GM12878 (cell line): ENCODE measurements at regions not wholly inside any gene's neighbourhood (a gene's known extent, or its start where the extent isn't known, plus 50 kb on each side); places are given as distances from the start of the nearest gene placed in this dataset.

ENCODE experiments used
- ATAC-seq: fragments of 200-7000 bp; cut with Tn5 transposase; 3 replicates; pipeline ENCODE4 v1.9.1; 2020; ENCODE audit warnings: mild to moderate bottlenecking, moderate library complexity
- BruUV-seq: library from RNA; stranded (reverse); fragments of 400-500 nt; replicated peaks from 2 replicates; lab custom pipeline; 2021; lab: Mats Ljungman, UMichigan
- CTCF ChIA-PET: fragments of 300-600 bp; sonication (Branson Sonifier 250); formaldehyde crosslinking; extraction: SDS; loops from one replicate; lab custom pipeline; 2021; ENCODE audit warnings: inconsistent platforms; lab: Yijun Ruan, JAX
- POLR2A ChIA-PET: fragments of 350-600 bp; formaldehyde crosslinking; extraction: SDS; loops from one replicate; lab custom pipeline; 2021; ENCODE audit warnings: inconsistent platforms; lab: Charles Lee
- RAD21 ChIA-PET: fragments of 300-600 bp; sonication (Branson Sonifier 250); formaldehyde crosslinking; loops from one replicate; lab custom pipeline; 2023; ENCODE audit warnings: antibody characterized with exemption; ENCODE audit not compliant: unreplicated experiment; lab: Charles Lee
- SMC1A ChIA-PET: fragments of 300-600 bp; sonication (Branson Sonifier 250); formaldehyde crosslinking; loops from one replicate; lab custom pipeline; 2023; ENCODE audit not compliant: unreplicated experiment, uncharacterized antibody; lab: Charles Lee
- DNase-seq: peaks from one replicate; pipeline ENCODE4 v3.0.0-alpha.2; 2011; ENCODE audit warnings: low read depth, low spot score
- FAIRE-seq: peaks from 3 replicates; lab custom pipeline; 2011; peaks lifted over from hg19 to GRCh38; lab: Jason Lieb, UNC
- H2AFZ ChIP-seq: 2 replicates; pipeline ENCODE4 v1.6.0; 2011; ENCODE audit warnings: low read depth, low read length, control low read depth; ENCODE audit not compliant: control insufficient read depth
- H3K27ac ChIP-seq: 2 replicates; pipeline ENCODE4 v1.5.1; 2011; ENCODE audit warnings: control low read depth; ENCODE audit not compliant: control insufficient read depth, insufficient read depth
- H3K27me3 ChIP-seq, 2 experiments: replicated peaks in 1 of 2; 2 replicates each; pipeline versions ENCODE4 v1.6.0 to v1.6.1; 2011; ENCODE audit warnings: low read length in 1 of 2; ENCODE audit not compliant: control insufficient read depth in 2 of 2, insufficient read depth in 2 of 2
- H3K36me3 ChIP-seq, 2 experiments: 2 replicates each; pipeline ENCODE4 v1.5.1; 2011; ENCODE audit warnings: low read length in 1 of 2; ENCODE audit not compliant: control insufficient read depth in 2 of 2, insufficient read depth in 2 of 2
- H3K4me1 ChIP-seq: 2 replicates; pipeline ENCODE4 v1.6.1; 2011; ENCODE audit warnings: mild to moderate bottlenecking, low read length, moderate library complexity, mixed read lengths; ENCODE audit not compliant: control insufficient read depth, insufficient read depth
- H3K4me2 ChIP-seq: 2 replicates; pipeline ENCODE4 v1.6.0; 2011; ENCODE audit warnings: control low read depth; ENCODE audit not compliant: control insufficient read depth, insufficient read depth
- H3K4me3 ChIP-seq: fragments of 200-600 bp; sonication (generic); 2 replicates; pipeline ENCODE4 v1.5.1; 2016
- H3K79me2 ChIP-seq: 2 replicates; pipeline ENCODE4 v1.6.0; 2011; ENCODE audit warnings: low read length; ENCODE audit not compliant: control insufficient read depth, insufficient read depth
- H3K9ac ChIP-seq: 2 replicates; pipeline ENCODE4 v1.8.0; 2011; ENCODE audit warnings: low read length, control low read depth, mixed read lengths; ENCODE audit not compliant: control insufficient read depth, insufficient read depth
- H3K9me3 ChIP-seq: replicated peaks from 3 replicates; pipeline ENCODE4 v1.5.1; 2011; ENCODE audit warnings: mild to moderate bottlenecking, low read length; ENCODE audit not compliant: control insufficient read depth, insufficient read depth
- H4K20me1 ChIP-seq: 2 replicates; pipeline ENCODE4 v1.6.0; 2011; ENCODE audit not compliant: control insufficient read depth, insufficient read depth
- CUX1 ChIP-seq: IDR thresholded peaks from 2 replicates; pipeline ENCODE4 v1.6.1; 2012; ENCODE audit warnings: improper control_type of control experiment, low read depth, low read length; ENCODE audit not compliant: insufficient replicate concordance
- E4F1 ChIP-seq: fragments of 450-650 bp; IDR thresholded peaks from 2 replicates; pipeline ENCODE4 v1.6.1; 2018; ENCODE audit warnings: borderline replicate concordance, mild to moderate bottlenecking; ENCODE audit not compliant: partially characterized antibody
- ELK1 ChIP-seq: IDR thresholded peaks from 2 replicates; pipeline ENCODE4 v1.6.1; 2012; ENCODE audit warnings: low read depth, low read length, improper control_type of control experiment
- EP300 ChIP-seq, 2 experiments: fragments of 150-350 bp in 1 of 2; IDR thresholded peaks; 2 replicates each; pipeline ENCODE4 v1.6.1; 2011 to 2012; ENCODE audit warnings: low read depth in 2 of 2, low read length in 2 of 2, borderline replicate concordance in 1 of 2, improper control_type of control experiment in 1 of 2, inconsistent platforms in 1 of 2; ENCODE audit not compliant: control insufficient read depth in 1 of 2
- FOXK2 ChIP-seq: fragments of 450-650 bp; IDR thresholded peaks from 2 replicates; pipeline ENCODE4 v1.6.1; 2017; ENCODE audit warnings: mild to moderate bottlenecking, moderate library complexity
- FOXM1 ChIP-seq: IDR thresholded peaks from 2 replicates; pipeline ENCODE4 v1.6.1; 2012; ENCODE audit warnings: low read depth, mild to moderate bottlenecking, inconsistent platforms, low read length, moderate library complexity
- GABPA ChIP-seq: IDR thresholded peaks from 2 replicates; pipeline ENCODE4 v1.6.1; 2014; ENCODE audit warnings: antibody characterized with exemption, low read depth, mild to moderate bottlenecking, inconsistent platforms
- IRF4 ChIP-seq: IDR thresholded peaks from 2 replicates; pipeline ENCODE4 v1.6.1; 2011; ENCODE audit warnings: low read depth, low read length
- KLF5 ChIP-seq: fragments of 450-650 bp; IDR thresholded peaks from 2 replicates; pipeline ENCODE4 v1.6.1; 2014; ENCODE audit warnings: mild to moderate bottlenecking; ENCODE audit not compliant: partially characterized antibody
- MAX ChIP-seq: IDR thresholded peaks from 2 replicates; pipeline ENCODE4 v1.6.1; 2012; ENCODE audit warnings: low read depth, low read length, improper control_type of control experiment
- NFYB ChIP-seq: IDR thresholded peaks from 2 replicates; pipeline ENCODE4 v1.6.1; 2011; ENCODE audit warnings: low read depth, mild to moderate bottlenecking, low read length, improper control_type of control experiment, moderate library complexity; ENCODE audit not compliant: insufficient read depth
- SRF ChIP-seq, 2 experiments: IDR thresholded peaks; 2 replicates each; pipeline ENCODE4 v1.6.1; 2011; ENCODE audit warnings: low read depth in 2 of 2, low read length in 2 of 2, mild to moderate bottlenecking in 1 of 2, moderate library complexity in 1 of 2
- TCF12 ChIP-seq: IDR thresholded peaks from 2 replicates; pipeline ENCODE4 v1.6.1; 2011; ENCODE audit warnings: low read depth, mild to moderate bottlenecking, low read length
- YBX1 ChIP-seq: fragments of 450-650 bp; IDR thresholded peaks from 2 replicates; pipeline ENCODE4 v1.6.1; 2016; ENCODE audit warnings: antibody characterized with exemption
- WGBS: methylation state at CpG from one replicate; pipeline ENCODE4 v1.1.6; 2016; ENCODE audit warnings: low lambda C conversion rate; ENCODE audit not compliant: insufficient replicate concordance, insufficient coverage; ENCODE audit errors: missing lambda C conversion rate; 5-methylcytosine and 5-hydroxymethylcytosine counted together
- in situ Hi-C: fragments of 300-500 bp; cut with MboI; formaldehyde crosslinking; loops from 9 replicates; pipeline ENCODE4 v1.14.3; 2018; ENCODE audit warnings: mixed read lengths
- intact Hi-C: fragments of 100-400 bp; cut with micrococcal nuclease; formaldehyde crosslinking; loops from one replicate; pipeline ENCODE4 v1.14.2; 2022; ENCODE audit not compliant: unreplicated experiment

GRCh38 chr16:55030944-55031343, 100.3 kb downstream of the IRX5 start (continued):
- TF ChIP-seq E4F1 (no peak), SRF (IDR thresholded peaks at IDR 0.05; ENCODE audit: low read depth in 2 of 2, low read length in 2 of 2) (no peak), TCF12 (no peak)

- H3K9me3 ChIP-seq = no peaks in the 10 kb centered on the region
- no peak overlapping the region for H2AFZ ChIP-seq
- ChIA-PET SMC1A (interaction anchor here (1.2 kb wide), 1 partner anchor 1256 kb away, joined by 3 read pairs; no protein-coding TSS in a partner anchor), POLR2A (no interaction called here), CTCF (interaction anchor here (0.9 kb wide), 1 partner anchor 10 kb away, joined by 3 read pairs; no protein-coding TSS in a partner anchor), RAD21 (no interaction called here)
- 35% methylated on average over 6 of the region's 6 CpGs for WGBS
- H3K4me1 ChIP-seq = no peaks in the 10 kb centered on the region
- no peaks in the 10 kb centered on the region for H3K79me2 ChIP-seq
- no peak overlapping the region for H3K27ac ChIP-seq
- no peaks in the 10 kb centered on the region for H4K20me1 ChIP-seq
- BruUV-seq = no TSS peak
- H3K36me3 ChIP-seq = no peaks in the 10 kb centered on the region
- H3K27me3 ChIP-seq = no peaks in the 10 kb centered on the region
- H3K4me2 ChIP-seq = no peak overlapping the region
- no peak overlapping the region for H3K4me3 ChIP-seq
- H3K9ac ChIP-seq = no peak overlapping the region
- ATAC-seq (no peak), DNase-seq (no peak), FAIRE-seq (no peak)
- in situ Hi-C loops = no loop called here
- intact Hi-C loops = no loop called here
- TF ChIP-seq IRF4 (no peak), EP300 (IDR thresholded peaks at IDR 0.05; ENCODE audit: borderline replicate concordance in 1 of 2, control insufficient read depth in 1 of 2, low read depth in 2 of 2, low read length in 2 of 2) (no peak), CUX1 (no peak), MAX (no peak), YBX1 (no peak), NFYB (no peak), FOXK2 (no peak), GABPA (no peak), KLF5 (no peak), ELK1 (no peak), FOXM1 (no peak)
These were observed 100.8 kb downstream of the IRX5 start for GRCh38 chr16:55031481-55031880.
